Mesendoderm (in vitro differentiated cells): ENCODE measurements at regions not wholly inside any gene's neighbourhood (a gene's known extent, or its start where the extent isn't known, plus 50 kb on each side); places are given as distances from the start of the nearest gene placed in this dataset.

ENCODE experiments used
- DNase-seq: peaks from one replicate; pipeline ENCODE4 v3.0.0; 2013
- H2AK5ac ChIP-seq: 2 replicates; pipeline ENCODE4 v1.6.1; 2013; ENCODE audit warnings: low read length, inconsistent platforms
- H2BK120ac ChIP-seq: 2 replicates; pipeline ENCODE4 v1.6.1; 2013; ENCODE audit warnings: low read depth, mild to moderate bottlenecking, low read length, moderate library complexity, mixed read lengths
- H2BK15ac ChIP-seq: replicated peaks from 2 replicates; pipeline ENCODE4 v1.6.1; 2013; ENCODE audit warnings: low read depth, mild to moderate bottlenecking, moderate library complexity
- H2BK5ac ChIP-seq: 2 replicates; pipeline ENCODE4 v1.6.1; 2013; ENCODE audit warnings: low read length, inconsistent platforms
- H3K18ac ChIP-seq: 2 replicates; pipeline ENCODE4 v1.6.1; 2013; ENCODE audit warnings: mild to moderate bottlenecking, low read length, mixed read lengths
- H3K23ac ChIP-seq: one replicate; pipeline ENCODE4 v1.6.1; 2013; ENCODE audit warnings: low read length
- H3K27ac ChIP-seq: 2 replicates; pipeline ENCODE4 v1.5.1; 2013; ENCODE audit warnings: low read depth, mild to moderate bottlenecking, inconsistent platforms, low read length, moderate library complexity
- H3K27me3 ChIP-seq: 2 replicates; pipeline ENCODE4 v1.6.1; 2013; ENCODE audit warnings: low read length, control low read depth, mild to moderate bottlenecking, inconsistent platforms; ENCODE audit not compliant: insufficient read depth, poor library complexity
- H3K36me3 ChIP-seq: 2 replicates; pipeline ENCODE4 v1.6.1; 2013; ENCODE audit warnings: low read length, inconsistent platforms; ENCODE audit not compliant: control insufficient read depth, insufficient read depth
- H3K4ac ChIP-seq: one replicate; pipeline ENCODE4 v1.6.1; 2013; ENCODE audit warnings: low read depth, mild to moderate bottlenecking, low read length, moderate library complexity
- H3K4me1 ChIP-seq: 2 replicates; pipeline ENCODE4 v1.6.1; 2013; ENCODE audit warnings: low read depth, low read length, inconsistent platforms; ENCODE audit not compliant: control insufficient read depth
- H3K4me2 ChIP-seq: 2 replicates; pipeline ENCODE4 v1.6.1; 2013; ENCODE audit warnings: low read length
- H3K4me3 ChIP-seq: 2 replicates; pipeline ENCODE4 v1.5.1; 2013; ENCODE audit warnings: mild to moderate bottlenecking, low read length
- H3K56ac ChIP-seq: one replicate; pipeline ENCODE4 v1.6.1; 2013; ENCODE audit warnings: low read length
- H3K79me1 ChIP-seq: 2 replicates; pipeline ENCODE4 v1.6.1; 2013; ENCODE audit warnings: low read length, inconsistent platforms
- H3K79me2 ChIP-seq: 2 replicates; pipeline ENCODE4 v1.6.1; 2013; ENCODE audit warnings: mild to moderate bottlenecking, low read length; ENCODE audit not compliant: control insufficient read depth, insufficient read depth
- H3K9ac ChIP-seq: 2 replicates; pipeline ENCODE4 v1.6.1; 2013; ENCODE audit warnings: low read length, inconsistent platforms
- H4K5ac ChIP-seq: one replicate; pipeline ENCODE4 v1.6.1; 2013; ENCODE audit warnings: low read length
- H4K8ac ChIP-seq: one replicate; pipeline ENCODE4 v1.6.1; 2013; ENCODE audit warnings: low read depth, mild to moderate bottlenecking, control low read depth, low read length, moderate library complexity
- WGBS: extraction: QIAGEN DNeasy Blood & Tissue Kit; methylation state at CpG from one replicate; pipeline ENCODE4 v1.1.7; 2013; ENCODE audit warnings: low lambda C conversion rate, missing lambda C conversion rate; ENCODE audit not compliant: insufficient coverage; ENCODE audit errors: extremely low coverage; 5-methylcytosine and 5-hydroxymethylcytosine counted together

DNA sequence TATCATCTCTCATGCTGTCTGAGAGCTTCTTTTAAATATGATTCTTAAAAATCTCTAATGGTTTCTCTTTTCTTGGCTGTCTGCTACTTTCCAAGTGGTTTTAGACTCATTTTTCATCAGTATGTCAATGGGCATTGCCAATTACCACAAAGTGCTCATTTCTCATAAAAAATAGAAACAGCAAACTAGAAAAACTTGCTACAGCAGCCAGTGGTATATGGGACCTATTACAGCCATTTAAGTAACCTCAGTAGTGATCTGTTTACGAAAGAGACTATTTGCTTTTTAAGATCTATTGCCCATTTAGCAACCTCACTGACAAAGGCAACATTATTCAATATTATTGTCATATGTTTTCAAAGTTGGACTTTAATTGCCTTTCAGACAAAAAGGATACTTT lies 207.1 kb upstream of the RHOBTB1 start:
- Histone ChIP-seq H3K9ac (no peak overlapping the region), H3K56ac (no peak overlapping the region), H3K18ac (no peak overlapping the region), H3K27me3 (no peaks in the 10 kb centered on the region), H3K4ac (no peak overlapping the region), H2AK5ac (no peak overlapping the region), H4K5ac (no peak overlapping the region), H3K79me1 (no peaks in the 10 kb centered on the region), H3K4me1 (no peaks in the 10 kb centered on the region), H3K4me2 (no peak overlapping the region), H3K36me3 (no peaks in the 10 kb centered on the region), H3K23ac (no peak overlapping the region), H3K27ac (no peak overlapping the region), H3K79me2 (no peaks in the 10 kb centered on the region), H2BK15ac (no peak overlapping the region), H2BK5ac (no peak overlapping the region), H2BK120ac (no peak overlapping the region), H4K8ac (no peak overlapping the region), H3K4me3 (no peak overlapping the region)
- DNase-seq = no peak
- WGBS = no CpG with 5 or more reads among the region's 1 CpG

GRCh38 chr10:61148451-61148850 lies 204.5 kb upstream of the RHOBTB1 start:
- H3K56ac ChIP-seq = no peak overlapping the region
- H3K4ac ChIP-seq = no peak overlapping the region
- H3K79me1 ChIP-seq = no peaks in the 10 kb centered on the region
- no peak for DNase-seq
- H3K18ac ChIP-seq = no peak overlapping the region
- no peak overlapping the region for H3K23ac ChIP-seq
- H3K9ac ChIP-seq = no peak overlapping the region
- no peak overlapping the region for H2BK15ac ChIP-seq
- H2BK5ac ChIP-seq = no peak overlapping the region
- H2BK120ac ChIP-seq = no peak overlapping the region
- H3K36me3 ChIP-seq = no peaks in the 10 kb centered on the region
- H3K27ac ChIP-seq = no peak overlapping the region
- no peak overlapping the region for H4K5ac ChIP-seq
- H3K79me2 ChIP-seq = no peaks in the 10 kb centered on the region
- H3K4me3 ChIP-seq = no peak overlapping the region
- no peaks in the 10 kb centered on the region for H3K27me3 ChIP-seq
- H2AK5ac ChIP-seq = no peak overlapping the region
- H3K4me2 ChIP-seq = no peak overlapping the region
- no peak overlapping the region for H4K8ac ChIP-seq
- H3K4me1 ChIP-seq = no peaks in the 10 kb centered on the region

DNA sequence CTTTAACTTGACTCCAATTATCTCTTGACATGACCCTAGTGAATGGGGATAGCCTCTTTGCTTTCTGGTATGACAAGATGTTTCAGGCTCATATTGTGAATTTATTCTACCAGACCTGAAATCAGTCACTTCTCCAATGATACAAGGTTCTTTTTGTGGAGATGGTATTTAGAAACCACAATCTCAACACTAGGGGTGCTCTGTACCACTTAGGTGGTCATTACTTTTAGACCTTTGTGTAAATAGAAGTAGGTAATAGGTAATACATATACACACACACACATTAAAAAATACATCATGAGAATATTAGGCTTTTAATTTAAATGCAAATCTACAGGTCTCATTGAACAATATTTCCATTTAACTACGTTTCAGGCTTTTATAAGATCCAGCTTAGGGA lies 199.0 kb upstream of the RHOBTB1 start:
- Histone ChIP-seq H2AK5ac (no peak overlapping the region), H3K36me3 (no peaks in the 10 kb centered on the region), H3K9ac (no peak overlapping the region), H3K4me3 (no peak overlapping the region), H3K56ac (no peak overlapping the region), H3K79me1 (no peaks in the 10 kb centered on the region), H3K18ac (no peak overlapping the region), H3K79me2 (no peaks in the 10 kb centered on the region), H3K27ac (no peak overlapping the region), H2BK120ac (no peak overlapping the region), H4K8ac (no peak overlapping the region), H3K27me3 (no peaks in the 10 kb centered on the region), H3K4me1 (no peaks in the 10 kb centered on the region), H2BK5ac (no peak overlapping the region), H3K4ac (no peak overlapping the region), H2BK15ac (no peak overlapping the region), H3K23ac (no peak overlapping the region), H3K4me2 (no peak overlapping the region), H4K5ac (no peak overlapping the region)
- no CpG with 5 or more reads among the region's 1 CpG for WGBS
- DNase-seq = no peak

DNA sequence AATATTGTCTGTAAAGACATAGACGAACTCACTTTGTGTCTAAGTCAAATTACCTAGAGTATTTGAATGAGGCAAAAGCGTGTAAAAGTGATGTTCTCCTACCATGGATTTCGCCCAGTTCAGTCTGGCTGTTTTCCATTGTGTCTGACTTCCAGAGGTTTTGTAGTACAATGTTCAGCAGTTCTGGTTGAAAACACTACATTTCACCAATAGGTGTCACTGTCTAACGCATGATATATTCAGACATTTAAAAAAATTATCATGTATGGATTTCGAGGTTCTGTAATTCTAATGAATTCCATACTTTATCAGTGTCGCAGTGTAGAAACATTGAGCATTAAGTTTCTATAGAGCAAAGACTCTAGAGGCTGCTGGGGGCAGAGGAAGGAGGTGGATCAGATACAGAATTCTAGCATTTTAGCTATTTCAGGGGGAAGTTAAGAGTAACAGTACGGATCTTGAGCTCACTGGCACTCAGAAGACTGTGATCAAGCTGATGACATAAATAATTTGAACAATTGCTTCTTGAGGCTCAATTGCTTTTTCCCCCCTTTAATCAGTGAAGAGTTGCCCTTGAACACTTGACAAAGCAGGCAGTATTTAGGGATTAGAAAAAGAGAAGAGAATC lies 196.9 kb upstream of the RHOBTB1 start:
- Histone ChIP-seq H3K79me2 (no peaks in the 10 kb centered on the region), H3K27me3 (no peaks in the 10 kb centered on the region), H3K23ac (no peak overlapping the region), H3K4ac (no peak overlapping the region), H2BK120ac (no peak overlapping the region), H3K56ac (no peak overlapping the region), H2BK5ac (no peak overlapping the region), H3K79me1 (no peaks in the 10 kb centered on the region), H3K4me3 (no peak overlapping the region), H3K27ac (no peak overlapping the region), H3K4me2 (no peak overlapping the region), H2BK15ac (no peak overlapping the region), H4K8ac (no peak overlapping the region), H3K36me3 (no peaks in the 10 kb centered on the region), H3K18ac (no peak overlapping the region), H2AK5ac (no peak overlapping the region), H3K9ac (no peak overlapping the region), H4K5ac (no peak overlapping the region), H3K4me1 (peaks cover 9% of the 10 kb centered on the region)
- DNase-seq = peak; percentile 41
- no CpG with 5 or more reads among the region's 7 CpGs for WGBS

DNA sequence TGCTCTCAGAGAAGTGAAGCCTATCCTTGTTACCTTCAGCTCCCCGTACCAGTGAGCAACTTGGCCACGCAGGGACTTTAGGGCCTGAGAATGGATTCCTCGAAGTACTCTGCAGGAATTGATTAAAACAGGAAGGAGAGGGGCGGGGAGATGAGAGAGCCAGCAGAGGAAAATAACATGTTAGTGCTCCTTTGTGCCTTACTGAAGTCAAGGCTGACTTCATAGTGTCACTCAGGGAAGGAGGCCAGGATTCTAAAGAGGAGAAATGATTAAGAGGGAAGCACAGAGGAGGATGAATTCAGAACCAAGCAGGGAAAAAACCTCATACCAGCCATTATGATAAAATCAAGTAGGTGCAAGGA lies 195.6 kb upstream of the RHOBTB1 start:
- no peak overlapping the region for H3K4me2 ChIP-seq
- no peak overlapping the region for H3K18ac ChIP-seq
- no peaks in the 10 kb centered on the region for H3K27me3 ChIP-seq
- no peak overlapping the region for H3K27ac ChIP-seq
- H3K79me2 ChIP-seq = no peaks in the 10 kb centered on the region
- no peak overlapping the region for H2AK5ac ChIP-seq
- WGBS = no CpG with 5 or more reads among the region's 4 CpGs
- H2BK120ac ChIP-seq = no peak overlapping the region
- H3K36me3 ChIP-seq = no peaks in the 10 kb centered on the region
- peaks cover 9% of the 10 kb centered on the region for H3K4me1 ChIP-seq
- no peak overlapping the region for H3K4ac ChIP-seq
- no peaks in the 10 kb centered on the region for H3K79me1 ChIP-seq
- DNase-seq = peak; percentile 34
- H2BK5ac ChIP-seq = no peak overlapping the region
- H4K5ac ChIP-seq = no peak overlapping the region
- H3K4me3 ChIP-seq = no peak overlapping the region
- no peak overlapping the region for H3K23ac ChIP-seq
- no peak overlapping the region for H3K56ac ChIP-seq
- H4K8ac ChIP-seq = no peak overlapping the region
- H3K9ac ChIP-seq = no peak overlapping the region
- no peak overlapping the region for H2BK15ac ChIP-seq
